ENCODE measurements at regions not wholly inside any gene's neighbourhood (a gene's known extent, or its start where the extent isn't known, plus 50 kb on each side); places are given as distances from the start of the nearest gene placed in this dataset.

GRCh38 chr6:97548354-97548753 lies 265.3 kb upstream of the MMS22L start:
- Histone ChIP-seq H3K27me3 (ENCODE audit: low read length) (no peaks in the 10 kb centered on the region), H3K9ac (ENCODE audit: low read length) (no peak overlapping the region), H3K4me2 (ENCODE audit: low read depth, low read length, poor library complexity, severe bottlenecking) (no peak overlapping the region), H3K79me2 (ENCODE audit: insufficient read depth, low read length) (no peaks in the 10 kb centered on the region), H3F3A (ENCODE audit: insufficient read depth) (no peaks in the 10 kb centered on the region), H4K20me1 (ENCODE audit: low read depth, low read length) (no peaks in the 10 kb centered on the region), H3K9me2 (replicated peaks; ENCODE audit: insufficient read depth, low read length) (no peaks in the 10 kb centered on the region), H3K36me3 (ENCODE audit: low read length) (no peaks in the 10 kb centered on the region), H3K9me3 (ENCODE audit: insufficient read depth, low read length) (no peaks in the 10 kb centered on the region), H2AFZ (ENCODE audit: low read depth, low read length, severe bottlenecking) (no peak overlapping the region), H3K4me3 (ENCODE audit: insufficient read depth, low read length, poor library complexity, severe bottlenecking) (no peak overlapping the region), H3K27ac (ENCODE audit: low read depth, low read length) (no peak overlapping the region)
- no peak for TF ChIP-seq CTCF (IDR thresholded peaks at IDR 0.05; ENCODE audit: insufficient read depth, low read length, poor library complexity, severe bottlenecking)
- no peak for TF ChIP-seq EZH2phosphoT487 (conservative IDR thresholded peaks at IDR 0.05; ENCODE audit: low read length)

GRCh38 chr6:97557355-97557754 lies 274.3 kb upstream of the MMS22L start:
- Histone ChIP-seq H3K27ac (ENCODE audit: low read depth, low read length) (no peak overlapping the region), H2AFZ (ENCODE audit: low read depth, low read length, severe bottlenecking) (no peak overlapping the region), H3K9me3 (ENCODE audit: insufficient read depth, low read length) (no peaks in the 10 kb centered on the region), H3F3A (ENCODE audit: insufficient read depth) (no peaks in the 10 kb centered on the region), H3K9ac (ENCODE audit: low read length) (no peak overlapping the region), H3K27me3 (ENCODE audit: low read length) (no peaks in the 10 kb centered on the region), H3K79me2 (ENCODE audit: insufficient read depth, low read length) (no peaks in the 10 kb centered on the region), H3K4me3 (ENCODE audit: insufficient read depth, low read length, poor library complexity, severe bottlenecking) (no peak overlapping the region), H4K20me1 (ENCODE audit: low read depth, low read length) (no peaks in the 10 kb centered on the region), H3K9me2 (replicated peaks; ENCODE audit: insufficient read depth, low read length) (no peaks in the 10 kb centered on the region), H3K4me2 (ENCODE audit: low read depth, low read length, poor library complexity, severe bottlenecking) (no peak overlapping the region), H3K36me3 (ENCODE audit: low read length) (no peaks in the 10 kb centered on the region)
- TF ChIP-seq EZH2phosphoT487 (conservative IDR thresholded peaks at IDR 0.05; ENCODE audit: low read length) (no peak), CTCF (IDR thresholded peaks at IDR 0.05; ENCODE audit: insufficient read depth, low read length, poor library complexity, severe bottlenecking) (no peak)

GRCh38 chr6:97563529-97563928 lies 280.5 kb upstream of the MMS22L start:
- Histone ChIP-seq H3K9me3 (ENCODE audit: insufficient read depth, low read length) (no peaks in the 10 kb centered on the region), H3K4me3 (ENCODE audit: insufficient read depth, low read length, poor library complexity, severe bottlenecking) (no peak overlapping the region), H3K9me2 (replicated peaks; ENCODE audit: insufficient read depth, low read length) (no peaks in the 10 kb centered on the region), H3F3A (ENCODE audit: insufficient read depth) (no peaks in the 10 kb centered on the region), H4K20me1 (ENCODE audit: low read depth, low read length) (no peaks in the 10 kb centered on the region), H3K27ac (ENCODE audit: low read depth, low read length) (no peak overlapping the region), H3K79me2 (ENCODE audit: insufficient read depth, low read length) (no peaks in the 10 kb centered on the region), H3K9ac (ENCODE audit: low read length) (no peak overlapping the region), H3K4me2 (ENCODE audit: low read depth, low read length, poor library complexity, severe bottlenecking) (no peak overlapping the region), H3K36me3 (ENCODE audit: low read length) (no peaks in the 10 kb centered on the region), H2AFZ (ENCODE audit: low read depth, low read length, severe bottlenecking) (no peak overlapping the region), H3K27me3 (ENCODE audit: low read length) (no peaks in the 10 kb centered on the region)
- TF ChIP-seq EZH2phosphoT487 (conservative IDR thresholded peaks at IDR 0.05; ENCODE audit: low read length) (no peak), CTCF (IDR thresholded peaks at IDR 0.05; ENCODE audit: insufficient read depth, low read length, poor library complexity, severe bottlenecking) (no peak)
